Cerebellar nuclear complex (tissue), 1 donor: ENCODE measurements at regions not wholly inside any gene's neighbourhood (a gene's known extent, or its start where the extent isn't known, plus 50 kb on each side); places are given as distances from the start of the nearest gene placed in this dataset.
"Not testable (repeated sequence)": the region's sequence is repeated elsewhere in the genome, so short reads cannot be mapped to it uniquely, and the experiment has no call there.

Experiments used
- DNase-seq, 2 experiments: peaks; one replicate each; lab custom pipeline; 2025; lab: John Stamatoyannopoulos, UW

DNA sequence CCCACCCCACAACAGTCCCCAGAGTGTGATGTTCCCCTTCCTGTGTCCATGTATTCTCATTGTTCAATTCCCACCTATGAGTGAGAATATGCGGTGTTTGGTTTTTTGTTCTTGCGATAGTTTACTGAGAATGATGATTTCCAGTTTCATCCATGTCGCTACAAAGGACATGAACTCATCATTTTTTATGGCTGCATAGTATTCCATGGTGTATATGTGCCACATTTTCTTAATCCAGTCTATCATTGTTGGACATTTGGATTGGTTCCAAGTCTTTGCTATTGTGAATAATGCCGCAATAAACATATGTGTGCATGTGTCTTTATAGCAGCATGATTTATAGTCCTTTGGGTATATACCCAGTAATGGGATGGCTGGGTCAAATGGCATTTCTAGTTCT lies 156.9 kb downstream of the RHOU start:
- not testable (repeated sequence) for DNase-seq

- DNase-seq = no peak
These were observed 159.2 kb downstream of the RHOU start for GRCh38 chr1:228894442-228894989.

- no peak for DNase-seq
These were observed 162.6 kb downstream of the RHOU start for GRCh38 chr1:228897901-228898300.

DNA sequence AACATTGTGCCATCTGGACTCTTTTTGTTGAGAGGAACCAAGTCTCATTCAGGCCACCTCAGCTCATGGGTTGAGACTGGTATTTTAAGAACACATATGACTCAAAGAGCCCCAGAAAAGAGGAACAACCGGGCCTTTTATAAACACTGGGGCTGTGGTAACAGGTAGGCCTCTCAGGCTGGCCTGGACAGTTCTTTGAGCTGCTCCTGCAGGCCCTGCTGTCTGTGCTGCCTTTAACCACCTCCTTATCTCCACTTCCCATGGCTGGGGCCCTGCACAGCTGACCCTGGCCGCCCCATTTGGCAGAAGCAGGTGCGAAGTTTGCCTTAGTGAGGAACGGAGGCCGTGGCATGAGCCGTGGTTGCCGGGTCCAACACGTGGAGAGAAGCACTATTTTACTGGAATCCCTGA lies 163.3 kb downstream of the RHOU start:
- DNase-seq = no peak

- no peak for DNase-seq
These were observed 164.2 kb downstream of the RHOU start for GRCh38 chr1:228899421-228899956.

DNA sequence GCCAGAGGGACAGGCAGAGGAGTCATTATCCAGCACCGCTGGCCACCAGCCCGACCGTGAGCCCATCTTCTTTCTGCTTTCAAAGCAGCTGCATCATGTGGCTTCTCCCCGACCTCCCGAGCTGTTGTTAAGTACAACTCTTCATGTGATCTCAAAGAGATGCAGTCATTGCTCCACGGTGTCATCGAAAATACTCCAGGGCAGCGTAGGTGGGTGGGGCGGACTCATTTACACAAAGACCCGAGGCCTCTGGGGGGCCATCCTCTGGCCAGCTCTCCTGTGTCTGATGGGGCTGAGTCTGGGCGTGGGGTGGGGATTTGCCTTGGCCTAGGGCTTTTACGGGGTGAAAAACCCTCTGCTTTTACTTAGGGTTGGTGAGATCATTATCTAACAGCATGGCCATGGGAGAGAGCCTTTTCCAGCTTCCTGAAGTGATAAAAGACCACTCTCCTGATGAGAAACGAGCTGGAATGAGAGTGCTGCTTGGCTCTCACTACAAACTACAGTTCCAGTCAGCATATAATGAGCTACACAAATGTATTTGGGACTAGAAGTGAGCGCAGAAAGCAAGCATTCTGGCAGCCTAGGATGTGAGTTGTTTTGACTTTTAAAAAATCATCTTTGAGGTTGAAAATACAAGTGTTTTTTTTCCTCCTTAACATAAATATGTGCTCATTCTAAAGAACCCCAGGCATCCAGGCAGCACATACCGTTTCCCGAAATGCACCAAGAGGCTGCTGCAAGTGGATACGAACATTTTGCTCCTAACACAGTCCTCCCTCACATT lies 165.0 kb downstream of the RHOU start:
- DNase-seq = no peak

DNA sequence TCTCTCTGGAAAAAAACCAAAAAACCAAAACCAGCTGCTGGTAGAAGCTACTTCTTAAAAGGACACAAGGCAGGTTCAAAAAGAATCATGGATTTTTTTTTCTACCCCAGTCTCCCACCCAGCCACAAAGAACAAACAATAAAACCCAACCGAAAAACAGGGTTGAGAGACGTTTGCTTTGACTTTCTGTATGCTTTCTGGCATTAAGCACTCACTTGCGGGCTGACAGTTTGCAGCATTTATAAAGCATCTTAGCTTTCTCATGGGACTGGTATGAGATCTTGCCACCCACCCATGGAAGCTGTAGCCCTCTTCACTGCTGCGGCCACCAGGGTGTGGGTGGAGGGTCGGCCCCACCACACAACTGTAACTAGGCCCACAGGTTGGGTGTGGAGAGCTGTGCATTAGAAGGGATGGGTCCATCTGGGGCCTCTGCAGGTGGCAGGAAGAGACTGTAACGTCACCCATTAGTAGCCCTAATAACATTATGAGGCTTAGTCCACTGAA lies 165.7 kb downstream of the RHOU start:
- DNase-seq = no peak

- no peak for DNase-seq
These were observed 166.8 kb downstream of the RHOU start for GRCh38 chr1:228901936-228902681.

GRCh38 chr1:228902781-228903433 lies 167.6 kb downstream of the RHOU start:
- no peak for DNase-seq

GRCh38 chr1:228903434-228904071 lies 168.3 kb downstream of the RHOU start:
- DNase-seq = no peak

DNA sequence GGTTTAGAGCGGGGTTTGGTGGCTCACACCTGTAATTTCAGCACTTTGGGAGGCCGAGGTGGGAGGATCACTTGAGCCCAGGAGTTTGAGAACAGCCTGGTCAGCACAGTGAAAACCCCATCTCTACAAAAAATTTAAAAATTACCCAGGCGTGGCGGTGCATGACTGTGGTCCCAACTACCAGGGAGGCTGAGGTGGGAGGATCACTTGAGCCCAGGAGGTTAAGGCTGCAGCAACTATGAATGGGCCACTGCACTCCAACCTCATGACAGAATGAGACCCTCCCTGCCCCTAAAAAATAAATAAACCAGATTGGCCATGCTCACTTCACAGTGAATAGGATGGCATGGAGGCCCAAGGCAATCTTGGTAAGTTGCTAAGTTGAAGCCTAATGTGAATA lies 168.9 kb downstream of the RHOU start:
- no peak for DNase-seq

DNA sequence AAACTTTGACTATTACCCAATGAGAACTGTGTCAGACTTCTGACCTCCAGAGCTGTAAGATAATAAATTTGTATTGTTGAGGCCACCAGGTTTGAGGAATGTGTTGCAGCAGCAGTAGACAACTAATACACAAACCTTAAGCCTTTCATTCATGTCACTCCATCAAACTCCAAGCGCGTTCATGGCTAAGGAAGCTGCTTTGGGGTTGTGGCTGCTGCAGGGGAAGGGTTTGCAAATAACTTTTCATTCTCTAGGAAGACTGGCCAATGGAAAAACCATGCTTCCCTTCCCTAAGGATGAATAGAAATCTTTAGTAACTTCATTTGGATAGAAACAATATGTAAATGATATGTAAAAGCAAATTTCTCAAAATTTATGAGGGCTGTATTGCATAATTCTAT lies 170.4 kb downstream of the RHOU start:
- DNase-seq = no peak

DNA sequence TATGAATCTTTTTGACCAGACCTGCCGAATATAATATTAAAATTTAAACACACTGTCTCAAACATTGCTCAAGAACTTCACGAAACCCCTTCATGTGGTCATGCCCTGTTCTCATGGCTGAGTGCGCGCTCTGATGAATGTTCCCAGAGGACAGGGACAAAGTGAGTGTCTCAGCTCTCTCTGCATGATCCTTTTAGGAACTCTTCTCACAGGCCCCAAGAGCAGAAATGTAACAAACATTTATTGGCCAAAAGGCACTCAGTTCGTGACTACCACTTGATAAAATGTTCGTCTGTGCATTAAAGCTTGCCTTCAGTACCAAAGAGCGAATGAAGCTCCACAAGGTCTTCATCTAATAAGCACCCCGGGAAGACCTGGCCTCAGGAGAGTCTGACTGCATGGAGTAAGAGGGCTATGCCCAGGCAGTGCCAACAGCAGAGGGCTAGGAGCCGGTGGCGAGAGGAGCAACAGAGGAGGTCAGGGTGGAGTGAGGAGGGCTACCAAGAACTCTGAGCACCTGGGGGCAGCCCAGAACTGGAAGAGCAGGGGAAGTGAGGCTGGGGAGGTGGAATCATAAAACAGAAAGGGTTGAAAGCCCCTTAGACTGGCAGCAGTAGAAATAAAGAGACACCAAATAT lies 171.1 kb downstream of the RHOU start:
- DNase-seq = no peak

DNA sequence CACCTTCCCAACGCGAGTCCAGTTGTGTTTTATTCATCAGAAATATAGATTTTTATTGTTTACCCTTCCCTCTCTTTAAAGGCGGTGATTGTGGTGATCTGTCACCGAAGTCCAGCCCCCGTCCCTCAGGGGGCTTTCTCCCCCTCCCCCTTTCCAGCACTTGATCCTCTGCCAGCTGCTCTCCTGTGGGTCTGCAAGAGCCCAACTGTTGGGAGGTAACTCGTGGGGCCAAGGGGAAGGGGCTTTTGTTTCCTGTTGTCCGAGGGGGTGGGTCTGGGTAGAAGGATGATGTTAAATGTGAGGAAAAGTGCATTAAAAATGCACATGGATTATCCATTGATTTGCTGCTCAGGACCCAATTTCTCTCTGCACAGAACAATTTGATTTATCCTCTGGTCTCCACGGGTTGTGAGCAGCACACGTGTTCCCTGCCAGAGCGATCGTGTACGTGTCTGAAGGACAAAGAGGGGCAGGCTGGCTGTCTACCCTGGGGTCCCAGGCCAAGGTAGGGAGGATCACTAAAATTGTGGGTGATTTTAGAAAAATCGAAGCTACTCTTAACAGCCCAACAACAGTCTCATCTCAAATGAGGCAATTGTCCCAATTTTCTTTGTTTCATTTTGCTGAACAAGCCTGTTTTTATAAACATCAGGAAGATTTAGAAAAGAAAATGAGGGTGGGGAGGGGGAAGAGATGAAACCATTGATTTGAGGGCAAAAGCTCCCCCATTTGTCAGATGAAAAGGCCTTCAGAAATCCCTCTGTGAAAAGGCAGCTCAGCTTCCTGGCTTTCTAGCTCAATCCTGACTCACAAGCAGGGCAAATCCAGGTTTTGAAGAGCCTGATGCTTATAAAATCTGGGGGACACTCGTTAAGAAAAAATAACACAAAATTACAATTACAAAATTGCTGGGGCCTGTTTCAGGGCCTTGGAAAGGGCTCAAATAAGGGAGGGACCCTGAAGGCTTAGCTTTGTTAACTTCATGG lies 176.2 kb downstream of the RHOU start:
- no peak for DNase-seq

DNA sequence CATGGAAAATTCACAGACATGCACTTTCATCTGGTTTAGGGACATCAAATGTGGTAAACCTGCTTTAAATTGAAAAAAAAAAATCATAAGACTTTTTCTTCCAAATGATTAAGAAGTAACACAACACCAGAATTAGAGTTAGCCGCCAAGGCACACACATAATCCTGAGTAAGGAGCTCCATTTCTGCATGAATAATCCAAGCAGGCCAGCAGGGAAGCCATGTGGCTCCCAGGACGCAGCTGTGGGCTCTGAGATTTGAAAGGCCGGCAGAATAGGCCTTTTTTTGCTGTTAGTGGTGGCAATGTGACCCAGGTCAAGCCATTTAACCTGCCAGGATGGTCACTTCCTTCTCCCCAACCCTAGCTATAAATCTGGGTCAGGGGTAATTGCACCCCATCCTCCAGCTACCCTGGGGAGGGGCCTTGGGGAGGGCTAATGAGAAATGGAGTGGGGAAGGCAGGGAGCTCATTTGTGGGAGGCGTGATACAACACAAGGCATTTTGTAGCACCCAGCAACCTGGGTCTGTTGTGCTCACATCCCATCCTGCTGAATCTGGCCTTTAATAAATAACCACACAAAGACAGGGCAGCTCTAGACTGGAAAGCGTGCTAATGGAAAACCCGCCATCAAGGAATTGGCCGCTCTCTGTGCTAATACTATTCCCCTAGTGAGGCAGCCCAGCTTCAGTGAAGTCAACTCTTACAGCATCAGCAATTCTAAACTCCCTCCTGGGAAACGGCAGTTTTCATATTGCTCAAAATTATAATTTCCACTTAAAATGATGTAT lies 178.5 kb downstream of the RHOU start:
- DNase-seq = no peak

- no peak for DNase-seq
These were observed 179.4 kb downstream of the RHOU start for GRCh38 chr1:228914700-228915099.

DNA sequence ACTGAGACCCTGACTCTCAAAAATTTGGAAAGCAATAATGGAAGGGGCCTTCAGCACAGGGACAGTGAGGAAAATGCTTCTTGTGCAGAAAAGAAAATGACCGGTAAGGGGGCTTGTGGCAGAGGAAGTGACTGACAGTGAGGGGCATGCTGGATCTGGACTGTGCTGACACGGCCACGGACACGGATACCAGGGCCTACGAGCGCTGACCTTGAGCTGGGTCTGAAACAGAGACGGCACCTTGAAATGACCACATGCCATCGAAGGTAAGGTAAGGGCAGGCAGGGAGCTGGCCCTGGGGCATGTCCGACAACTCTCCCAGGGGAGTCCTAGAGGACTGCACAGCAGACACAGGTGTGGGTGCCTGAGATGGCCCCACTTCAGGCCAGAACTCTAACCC lies 182.1 kb downstream of the RHOU start:
- no peak for DNase-seq

GRCh38 chr1:228917755-228918154 lies 182.5 kb downstream of the RHOU start:
- no peak for DNase-seq

DNA sequence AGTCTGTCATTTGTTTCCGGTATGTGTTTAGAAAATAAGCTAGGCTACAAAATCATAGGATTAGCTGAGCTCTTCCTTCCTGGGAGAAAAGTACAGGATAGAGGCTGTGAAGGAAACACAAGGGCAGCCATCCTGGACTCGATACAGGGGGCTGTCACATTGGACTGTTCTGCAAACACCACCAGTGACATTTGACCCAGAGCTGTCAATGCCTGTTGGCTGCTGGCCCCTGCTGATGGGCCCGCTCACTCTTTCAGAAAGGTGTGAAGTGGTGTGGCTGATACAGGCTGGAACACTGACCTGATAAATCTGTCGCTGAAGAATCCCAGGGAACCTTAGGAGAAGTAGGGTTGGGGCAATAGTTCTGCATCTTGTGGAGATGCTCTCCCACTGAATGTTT lies 183.1 kb downstream of the RHOU start:
- DNase-seq = no peak
